Activated CD8-positive, alpha-beta T cell treated with anti-CD3 and anti-CD28 coated beads for 36 hours (primary cell): ENCODE measurements at regions not wholly inside any gene's neighbourhood (a gene's known extent, or its start where the extent isn't known, plus 50 kb on each side); places are given as distances from the start of the nearest gene placed in this dataset.

ENCODE experiments used
- ATAC-seq: fragments of 200-7000 bp; cut with Tn5 transposase; one replicate; pipeline ENCODE4 v1.10.0; 2021; ENCODE audit warnings: mild to moderate bottlenecking, moderate library complexity
- CTCF ChIA-PET: fragments of 350-600 bp; sonication (Branson Sonifier 250); formaldehyde crosslinking; loops from one replicate; lab custom pipeline; 2021; ENCODE audit warnings: antibody characterized with exemption; lab: Charles Lee
- POLR2A ChIA-PET: fragments of 350-600 bp; sonication (Branson Sonifier 250); formaldehyde crosslinking; loops from one replicate; lab custom pipeline; 2021; ENCODE audit warnings: antibody characterized with exemption; lab: Charles Lee
- DNase-seq: peaks from one replicate; pipeline ENCODE4 v3.0.0-alpha.2; 2020
- H3K27ac Mint-ChIP-seq: one replicate; pipeline ENCODE4 v1.8.0; 2021; ENCODE audit warnings: mild to moderate bottlenecking, mixed read lengths
- H3K27me3 Mint-ChIP-seq: one replicate; pipeline ENCODE4 v1.8.0; 2021; ENCODE audit warnings: mixed read lengths
- H3K36me3 Mint-ChIP-seq: one replicate; pipeline ENCODE4 v1.8.0; 2021; ENCODE audit warnings: low read depth, mixed read lengths
- H3K4me1 Mint-ChIP-seq: one replicate; pipeline ENCODE4 v1.8.0; 2021; ENCODE audit warnings: low read depth, mixed read lengths
- H3K4me3 Mint-ChIP-seq: one replicate; pipeline ENCODE4 v1.8.0; 2021; ENCODE audit warnings: mild to moderate bottlenecking, moderate library complexity, mixed read lengths
- H3K9me3 Mint-ChIP-seq: one replicate; pipeline ENCODE4 v1.8.0; 2021; ENCODE audit warnings: mixed read lengths
- CTCF ChIP-seq: fragments of 200-600 bp; IDR thresholded peaks from one replicate; pipeline ENCODE4 v1.8.0; 2022; ENCODE audit warnings: antibody characterized with exemption, mild to moderate bottlenecking
- intact Hi-C: fragments of 100-400 bp; cut with micrococcal nuclease; formaldehyde crosslinking; loops from one replicate; pipeline ENCODE4 v1.10.0; 2022

GRCh38 chr1:187490266-187490665, 661.5 kb downstream of the PLA2G4A start:
- TF ChIP-seq CTCF = no peak
- CTCF ChIA-PET = no interaction called here

GRCh38 chr1:187491082-187491720, 662.5 kb downstream of the PLA2G4A start:
- ChIA-PET CTCF (no interaction called here), POLR2A (no interaction called here)
- ATAC-seq (no peak), DNase-seq (no peak)
- H3K27ac Mint-ChIP-seq = no peak overlapping the region
- no peak for TF ChIP-seq CTCF
- no peak overlapping the region for H3K4me3 Mint-ChIP-seq
- H3K4me1 Mint-ChIP-seq = no peaks in the 10 kb centered on the region
- H3K36me3 Mint-ChIP-seq = no peaks in the 10 kb centered on the region
- no peaks in the 10 kb centered on the region for H3K27me3 Mint-ChIP-seq
- intact Hi-C loops = no loop called here
- H3K9me3 Mint-ChIP-seq = peaks cover 1% of the 10 kb centered on the region

More at GRCh38 chr1:187490266-187490665, 661.5 kb downstream of the PLA2G4A start:
- ATAC-seq (no peak), DNase-seq (no peak)
- H3K4me1 Mint-ChIP-seq = no peaks in the 10 kb centered on the region
- POLR2A ChIA-PET = no interaction called here
- H3K27me3 Mint-ChIP-seq = no peaks in the 10 kb centered on the region
- H3K36me3 Mint-ChIP-seq = no peaks in the 10 kb centered on the region
- intact Hi-C loops = no loop called here
- peaks cover 1% of the 10 kb centered on the region for H3K9me3 Mint-ChIP-seq
- H3K4me3 Mint-ChIP-seq = no peak overlapping the region
- no peak overlapping the region for H3K27ac Mint-ChIP-seq

GRCh38 chr1:187498028-187498427, 669.3 kb downstream of the PLA2G4A start:
- ATAC-seq (no peak), DNase-seq (no peak)
- no peaks in the 10 kb centered on the region for H3K27me3 Mint-ChIP-seq
- no peak for TF ChIP-seq CTCF
- no peak overlapping the region for H3K27ac Mint-ChIP-seq
- intact Hi-C loops = no loop called here
- POLR2A ChIA-PET = no interaction called here
- H3K36me3 Mint-ChIP-seq = no peaks in the 10 kb centered on the region
- no peak overlapping the region for H3K4me3 Mint-ChIP-seq
- no peaks in the 10 kb centered on the region for H3K9me3 Mint-ChIP-seq
- CTCF ChIA-PET = no interaction called here
- no peaks in the 10 kb centered on the region for H3K4me1 Mint-ChIP-seq

GRCh38 chr1:187504779-187505178, 676.0 kb downstream of the PLA2G4A start:
- H3K36me3 Mint-ChIP-seq = no peaks in the 10 kb centered on the region
- CTCF ChIA-PET = no interaction called here
- H3K27ac Mint-ChIP-seq = no peak overlapping the region
- H3K4me1 Mint-ChIP-seq = no peaks in the 10 kb centered on the region
- DNase-seq (no peak), ATAC-seq (no peak)
- no peak for TF ChIP-seq CTCF
- POLR2A ChIA-PET = no interaction called here
- no peaks in the 10 kb centered on the region for H3K27me3 Mint-ChIP-seq
- intact Hi-C loops = no loop called here
- peaks cover 5% of the 10 kb centered on the region for H3K9me3 Mint-ChIP-seq
- H3K4me3 Mint-ChIP-seq = no peak overlapping the region

- ChIA-PET CTCF (no interaction called here), POLR2A (no interaction called here)
- no peaks in the 10 kb centered on the region for H3K36me3 Mint-ChIP-seq
- no peaks in the 10 kb centered on the region for H3K27me3 Mint-ChIP-seq
- TF ChIP-seq CTCF = no peak
- H3K27ac Mint-ChIP-seq = no peak overlapping the region
- DNase-seq = no peak
- H3K4me3 Mint-ChIP-seq = no peak overlapping the region
- H3K4me1 Mint-ChIP-seq = no peaks in the 10 kb centered on the region
- intact Hi-C loops = no loop called here
- peaks cover 5% of the 10 kb centered on the region for H3K9me3 Mint-ChIP-seq
- ATAC-seq = no peak
These were observed 680.3 kb downstream of the PLA2G4A start for GRCh38 chr1:187509091-187509490.
